GM21515 (cell line): ENCODE measurements at regions not wholly inside any gene's neighbourhood (a gene's known extent, or its start where the extent isn't known, plus 50 kb on each side); places are given as distances from the start of the nearest gene placed in this dataset.

ENCODE experiments used
- ATAC-seq: cut with Tn5 transposase; IDR thresholded peaks from one replicate; pipeline ENCODE4 v1.9.1; 2021; ENCODE audit not compliant: unreplicated experiment

- ATAC-seq, result no peak
Measured at GRCh38 chr6:113620386-113620785, 236.8 kb upstream of the MARCKS start.

GRCh38 chr6:113622254-113622653 is 234.9 kb upstream of the MARCKS start:
- ATAC-seq, result no peak

- ATAC-seq, result no peak
Measured at GRCh38 chr6:113623129-113623528, 234.0 kb upstream of the MARCKS start.

- ATAC-seq, result peak; percentile 34
Measured at GRCh38 chr6:113625850-113626249, 231.3 kb upstream of the MARCKS start.

GRCh38 chr6:113626475-113626874 is 230.7 kb upstream of the MARCKS start:
- ATAC-seq, result peak; percentile 29

GRCh38 chr6:113627480-113627879 is 229.7 kb upstream of the MARCKS start:
- ATAC-seq, result no peak

- no peak for ATAC-seq
Measured at GRCh38 chr6:113629256-113629655, 227.9 kb upstream of the MARCKS start.

- ATAC-seq, result no peak
Measured at GRCh38 chr6:113629975-113630737, 227.0 kb upstream of the MARCKS start.

GRCh38 chr6:113630738-113631535 is 226.2 kb upstream of the MARCKS start:
- ATAC-seq, result peak; percentile 58

GRCh38 chr6:113631666-113632065 is 225.5 kb upstream of the MARCKS start:
- ATAC-seq, result no peak

GRCh38 chr6:113632220-113632864 is 224.8 kb upstream of the MARCKS start:
- ATAC-seq, result peak; percentile 37

GRCh38 chr6:113633638-113634037 is 223.5 kb upstream of the MARCKS start:
- no peak for ATAC-seq

- ATAC-seq, result peak; percentile 20
Measured at GRCh38 chr6:113634352-113635163, 222.6 kb upstream of the MARCKS start.

- ATAC-seq, result no peak
Measured at GRCh38 chr6:113635222-113635986, 221.7 kb upstream of the MARCKS start.

GRCh38 chr6:113636357-113636824 is 220.8 kb upstream of the MARCKS start:
- no peak for ATAC-seq

- ATAC-seq, result no peak
Measured at GRCh38 chr6:113640051-113640450, 217.1 kb upstream of the MARCKS start.

- ATAC-seq, result no peak
Measured at GRCh38 chr6:113642001-113642713, 215.0 kb upstream of the MARCKS start.

GRCh38 chr6:113642714-113643406 is 214.3 kb upstream of the MARCKS start:
- ATAC-seq, result peak; percentile 89

GRCh38 chr6:113643407-113643770 is 213.8 kb upstream of the MARCKS start:
- ATAC-seq, result no peak
